Glomerular visceral epithelial cell (primary cell): ENCODE measurements at regions not wholly inside any gene's neighbourhood (a gene's known extent, or its start where the extent isn't known, plus 50 kb on each side); places are given as distances from the start of the nearest gene placed in this dataset.

ENCODE experiments used
- DNase-seq: peaks from one replicate; pipeline ENCODE4 v3.0.0-alpha.2; 2016; ENCODE audit errors: extremely low spot score

- no peak for DNase-seq
Observed at GRCh38 chr5:130268489-130268888, 364.2 kb downstream of the CHSY3 start.

GRCh38 chr5:130267926-130268325 lies 363.7 kb downstream of the CHSY3 start:
- DNase-seq, result no peak

- no peak for DNase-seq
Observed at GRCh38 chr5:130260481-130260880, 356.2 kb downstream of the CHSY3 start.

GRCh38 chr5:130251931-130252330 lies 347.7 kb downstream of the CHSY3 start:
- no peak for DNase-seq

GRCh38 chr5:130243641-130244040 lies 339.4 kb downstream of the CHSY3 start:
- DNase-seq, result no peak

GRCh38 chr5:130237721-130238120 lies 333.5 kb downstream of the CHSY3 start:
- no peak for DNase-seq
